ENCODE measurements at regions not wholly inside any gene's neighbourhood (a gene's known extent, or its start where the extent isn't known, plus 50 kb on each side); places are given as distances from the start of the nearest gene placed in this dataset.

DNA sequence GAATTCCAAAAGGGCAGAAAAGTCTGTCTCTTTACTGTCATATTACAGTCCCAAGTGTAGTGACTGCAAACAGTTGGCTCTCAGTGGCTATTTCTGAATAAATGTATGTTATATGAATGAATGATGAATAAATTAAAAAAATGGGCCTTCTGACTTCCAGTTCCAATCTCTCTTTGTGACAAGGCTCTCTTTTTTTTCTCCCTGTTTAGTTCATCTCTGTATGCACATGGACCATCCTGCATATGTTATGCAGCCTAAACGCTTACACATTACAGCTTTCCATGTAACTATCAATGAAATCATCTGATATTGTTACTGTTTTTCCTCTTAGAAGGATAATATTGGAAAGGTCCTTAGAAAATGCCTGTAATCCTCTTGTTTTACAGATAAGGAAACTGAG, 363.0 kb downstream of the NUF2 start:
- Mint-ChIP-seq H3K36me3 (no peaks in the 10 kb centered on the region), H3K27ac (no peak overlapping the region), H3K4me3 (no peak overlapping the region), H3K27me3 (no peaks in the 10 kb centered on the region), H3K4me1 (ENCODE audit: low read depth) (no peaks in the 10 kb centered on the region), H3K9me3 (peaks cover 8% of the 10 kb centered on the region)
- ChIA-PET POLR2A (no interaction called here), CTCF (no interaction called here)
- intact Hi-C loops (cut with micrococcal nuclease) = no loop called here
- DNase-seq = no peak

DNA sequence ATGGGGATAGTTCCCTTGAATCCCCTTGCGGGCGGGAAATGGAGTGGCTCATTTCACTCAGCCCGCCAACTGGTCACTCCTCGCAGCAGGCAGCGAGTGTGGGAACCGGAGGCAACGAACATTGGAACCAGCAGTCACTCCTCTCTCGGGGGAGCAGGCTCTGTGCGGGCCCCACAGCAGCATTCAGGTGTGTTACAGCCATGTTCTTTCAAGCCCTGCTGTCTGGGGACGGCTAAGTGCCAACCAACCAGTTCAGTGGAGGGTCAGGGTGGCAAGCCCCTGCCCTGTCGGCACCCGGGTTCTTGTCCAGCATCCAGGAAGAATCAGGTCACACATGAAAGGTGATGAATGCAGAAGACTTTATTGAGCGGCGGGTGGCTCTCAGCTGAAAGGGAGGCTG, 370.5 kb downstream of the NUF2 start:
- no peaks in the 10 kb centered on the region for H3K4me1 Mint-ChIP-seq (ENCODE audit: low read depth)
- no peak for DNase-seq
- no peaks in the 10 kb centered on the region for H3K27me3 Mint-ChIP-seq
- intact Hi-C loops (cut with micrococcal nuclease) = no loop called here
- CTCF ChIA-PET = no interaction called here
- H3K9me3 Mint-ChIP-seq = peaks cover 4% of the 10 kb centered on the region
- H3K27ac Mint-ChIP-seq = no peak overlapping the region
- no peaks in the 10 kb centered on the region for H3K36me3 Mint-ChIP-seq
- H3K4me3 Mint-ChIP-seq = no peak overlapping the region
- POLR2A ChIA-PET = no interaction called here

DNA sequence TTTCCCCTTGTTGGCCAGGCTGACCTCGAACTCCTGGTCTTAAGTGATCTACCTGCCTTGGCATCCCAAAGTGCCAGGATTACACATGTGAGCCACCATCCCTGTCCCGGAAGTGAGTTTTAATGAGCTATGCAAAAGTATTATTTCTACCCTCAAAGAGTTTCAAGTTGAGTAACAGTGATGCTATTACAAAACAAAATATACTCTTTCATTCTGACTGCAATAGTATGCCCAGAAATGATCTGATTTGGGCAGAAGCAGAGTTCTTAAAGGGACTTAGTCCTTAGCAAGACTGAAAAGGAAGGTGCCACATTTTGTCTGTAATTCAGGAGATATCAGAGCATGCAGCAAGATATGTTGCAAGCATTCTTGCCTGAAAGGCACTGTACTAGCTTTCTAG, 375.4 kb downstream of the NUF2 start:
- Mint-ChIP-seq H3K36me3 (no peaks in the 10 kb centered on the region), H3K9me3 (peaks cover 4% of the 10 kb centered on the region), H3K4me3 (no peak overlapping the region), H3K27ac (no peak overlapping the region), H3K27me3 (no peaks in the 10 kb centered on the region), H3K4me1 (ENCODE audit: low read depth) (no peaks in the 10 kb centered on the region)
- intact Hi-C loops (cut with micrococcal nuclease) = no loop called here
- POLR2A ChIA-PET = no interaction called here
- DNase-seq = no peak
- CTCF ChIA-PET = no interaction called here

DNA sequence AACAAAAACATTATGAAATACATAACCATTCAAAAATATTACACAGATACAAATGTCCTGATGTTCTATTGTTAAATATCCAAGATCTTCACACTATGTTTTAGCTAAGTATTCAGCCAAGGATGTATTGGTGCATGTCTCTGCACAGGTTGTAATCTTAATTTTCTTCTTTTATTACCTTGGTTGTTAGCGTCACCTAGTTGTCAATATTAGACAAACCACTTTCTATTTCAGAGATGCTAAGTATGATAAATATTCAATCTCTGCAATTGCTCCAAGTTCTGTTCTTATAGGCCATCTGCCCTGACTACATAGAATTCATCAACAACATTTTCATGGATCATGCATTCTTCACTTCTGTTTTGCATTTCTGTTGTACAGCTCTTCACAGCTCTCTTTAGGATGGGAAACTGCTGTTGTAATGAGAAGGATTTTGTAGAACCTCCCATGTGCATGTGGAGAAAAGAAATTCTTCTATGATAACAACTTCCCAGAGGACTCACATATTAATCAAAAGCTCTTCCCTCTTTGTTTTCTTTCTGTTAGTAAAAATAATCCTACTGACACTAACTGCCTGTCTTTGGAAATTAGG, 380.1 kb downstream of the NUF2 start:
- Mint-ChIP-seq H3K36me3 (no peaks in the 10 kb centered on the region), H3K4me1 (ENCODE audit: low read depth) (no peaks in the 10 kb centered on the region)

DNA sequence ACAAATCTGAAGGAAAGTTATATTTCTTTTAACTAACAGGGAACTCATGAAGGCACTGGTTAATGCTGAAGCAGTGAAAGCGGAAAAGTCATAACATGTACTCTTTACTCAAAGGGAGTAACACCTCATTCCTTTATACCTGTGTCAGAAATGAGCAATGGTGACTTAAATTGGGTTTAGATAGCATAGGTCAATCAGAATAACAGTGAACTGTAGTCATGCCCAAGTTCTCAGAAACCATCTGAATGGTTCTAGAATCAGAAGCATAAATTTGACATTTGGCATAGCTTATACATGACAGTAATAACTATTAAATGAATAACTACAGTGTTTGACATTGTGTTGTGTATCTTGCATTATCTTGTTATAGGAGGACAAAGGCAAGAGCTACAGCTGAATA, 382.0 kb downstream of the NUF2 start:
- H3K4me3 Mint-ChIP-seq = no peak overlapping the region
- no peak overlapping the region for H3K27ac Mint-ChIP-seq
- no peaks in the 10 kb centered on the region for H3K4me1 Mint-ChIP-seq (ENCODE audit: low read depth)
- intact Hi-C loops (cut with micrococcal nuclease) = no loop called here
- no peaks in the 10 kb centered on the region for H3K36me3 Mint-ChIP-seq
- ChIA-PET POLR2A (no interaction called here), CTCF (no interaction called here)
- no peaks in the 10 kb centered on the region for H3K27me3 Mint-ChIP-seq
- DNase-seq = no peak
- H3K9me3 Mint-ChIP-seq = peaks cover 4% of the 10 kb centered on the region

More for the DNA sequence above, 380.1 kb downstream of the NUF2 start:
- ChIA-PET POLR2A (no interaction called here), CTCF (no interaction called here)
- Mint-ChIP-seq H3K27me3 (no peaks in the 10 kb centered on the region), H3K9me3 (peaks cover 4% of the 10 kb centered on the region), H3K4me3 (no peak overlapping the region), H3K27ac (no peak overlapping the region)
- no peak for DNase-seq
- intact Hi-C loops (cut with micrococcal nuclease) = no loop called here

DNA sequence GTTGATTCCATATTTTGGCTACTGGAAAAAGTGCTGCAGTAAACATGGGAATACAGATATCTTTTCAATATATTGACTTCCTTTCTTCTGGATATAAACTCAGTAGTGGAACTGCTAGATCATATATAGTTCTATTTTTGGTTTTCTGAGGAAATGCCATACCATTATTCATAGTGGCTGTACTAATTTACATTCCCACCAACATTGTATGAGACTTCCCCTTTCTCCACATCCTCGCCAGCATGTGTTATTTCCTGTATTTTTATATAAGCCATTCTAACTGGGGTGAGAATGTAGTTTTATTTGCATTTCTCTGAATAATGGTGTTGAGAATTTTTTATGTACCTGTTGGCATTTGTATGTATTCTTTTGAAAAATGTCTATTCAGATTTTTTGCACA, 385.2 kb downstream of the NUF2 start:
- ChIA-PET POLR2A (no interaction called here), CTCF (interaction anchor here (0.7 kb wide), 1 partner anchor 449 kb away, joined by 3 read pairs; no protein-coding TSS in a partner anchor)
- DNase-seq = no peak
- Mint-ChIP-seq H3K36me3 (no peaks in the 10 kb centered on the region), H3K9me3 (peaks cover 7% of the 10 kb centered on the region), H3K27ac (no peak overlapping the region), H3K4me3 (no peak overlapping the region), H3K27me3 (no peaks in the 10 kb centered on the region), H3K4me1 (ENCODE audit: low read depth) (no peaks in the 10 kb centered on the region)
- intact Hi-C loops (cut with micrococcal nuclease) = no loop called here

DNA sequence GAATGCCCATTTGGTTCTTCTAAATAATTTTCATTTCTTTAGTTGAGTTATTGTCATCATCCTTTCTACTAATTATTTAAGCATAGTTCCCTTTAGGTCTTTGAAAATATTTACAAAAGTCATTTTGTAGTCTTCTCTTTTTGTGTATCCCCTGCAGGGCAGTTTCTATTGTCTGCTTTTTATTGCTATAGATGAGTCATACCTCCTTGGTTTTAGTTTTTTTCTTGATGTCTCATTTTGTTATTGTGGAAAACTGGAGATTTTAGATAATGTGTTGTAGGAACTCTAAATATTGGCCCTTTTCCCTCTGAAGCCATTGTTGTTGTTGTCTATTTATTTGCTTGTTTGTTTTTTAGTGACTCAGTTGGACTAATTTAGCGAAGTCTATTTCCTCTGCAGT, 387.9 kb downstream of the NUF2 start:
- H3K36me3 Mint-ChIP-seq = no peaks in the 10 kb centered on the region
- CTCF ChIA-PET = no interaction called here
- DNase-seq = no peak

DNA sequence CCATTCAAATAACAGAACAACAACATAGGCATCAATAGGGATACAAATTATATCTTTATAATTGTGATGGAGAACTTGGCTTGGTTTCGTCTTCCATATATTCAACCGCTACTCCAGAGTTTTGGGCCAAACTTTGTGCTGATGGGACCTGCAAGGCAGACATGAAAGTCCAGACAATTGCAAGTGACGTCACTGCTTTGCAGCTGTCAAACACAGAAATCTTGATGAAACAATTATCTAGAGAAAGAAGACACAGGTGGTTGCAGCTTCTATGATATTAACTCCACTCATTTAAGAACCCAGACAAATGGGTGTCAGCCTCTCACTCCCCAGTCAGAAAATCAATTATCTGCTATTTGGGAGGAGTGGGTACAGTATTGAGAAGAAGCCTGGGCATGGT, 390.6 kb downstream of the NUF2 start:
- H3K27ac Mint-ChIP-seq = no peak overlapping the region
- intact Hi-C loops (cut with micrococcal nuclease) = no loop called here
- no peak for DNase-seq
- CTCF ChIA-PET = no interaction called here
- no peak overlapping the region for H3K4me3 Mint-ChIP-seq
- no peaks in the 10 kb centered on the region for H3K4me1 Mint-ChIP-seq (ENCODE audit: low read depth)
- peaks cover 3% of the 10 kb centered on the region for H3K9me3 Mint-ChIP-seq
- no peaks in the 10 kb centered on the region for H3K27me3 Mint-ChIP-seq
- no peaks in the 10 kb centered on the region for H3K36me3 Mint-ChIP-seq
- POLR2A ChIA-PET = no interaction called here

More for the DNA sequence above, 387.9 kb downstream of the NUF2 start:
- intact Hi-C loops (cut with micrococcal nuclease) = no loop called here
- no peak overlapping the region for H3K4me3 Mint-ChIP-seq
- no peaks in the 10 kb centered on the region for H3K27me3 Mint-ChIP-seq
- H3K4me1 Mint-ChIP-seq (ENCODE audit: low read depth) = no peaks in the 10 kb centered on the region
- H3K9me3 Mint-ChIP-seq = peaks cover 7% of the 10 kb centered on the region
- H3K27ac Mint-ChIP-seq = no peak overlapping the region
- POLR2A ChIA-PET = no interaction called here

DNA sequence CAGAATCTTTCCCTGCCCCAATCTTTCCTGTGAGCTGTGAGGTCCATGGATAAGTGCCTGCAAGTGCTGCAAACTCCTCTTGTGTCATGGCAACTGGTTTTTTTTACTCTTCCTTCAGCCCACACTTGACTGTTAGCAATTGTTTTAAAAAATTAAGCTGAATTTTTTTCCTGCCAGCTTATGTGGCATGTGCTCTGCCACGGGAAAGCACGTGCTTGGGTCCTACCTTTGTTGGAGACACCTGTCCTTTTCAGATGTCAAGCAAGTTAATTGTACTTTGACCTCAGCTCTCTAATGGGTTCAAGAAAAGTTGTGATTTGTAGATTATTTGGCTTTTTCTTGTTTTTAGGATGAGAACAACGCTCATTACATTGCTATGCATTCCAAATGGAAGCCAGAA, 398.5 kb downstream of the NUF2 start:
- DNase-seq = no peak

DNA sequence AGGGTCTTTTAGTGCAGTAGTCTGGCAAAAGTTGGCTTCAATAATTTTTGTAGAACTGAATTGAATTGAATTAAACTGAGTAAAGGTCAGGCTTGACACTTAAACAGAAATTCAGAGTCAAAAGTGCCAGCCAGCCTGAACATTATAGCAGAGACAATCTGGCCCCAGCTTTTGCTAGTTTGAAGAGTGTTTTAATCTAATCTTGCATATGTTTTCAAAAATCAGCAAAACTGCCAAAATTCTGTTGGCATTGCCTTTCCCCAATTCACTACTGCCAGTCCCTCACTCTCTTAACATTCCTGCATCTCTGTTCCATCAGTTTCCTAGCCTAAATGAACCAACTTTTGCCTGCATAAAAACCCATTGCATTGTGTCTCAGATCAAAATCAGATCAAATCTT, 403.8 kb downstream of the NUF2 start:
- POLR2A ChIA-PET = no interaction called here
- Mint-ChIP-seq H3K4me3 (no peak overlapping the region), H3K4me1 (ENCODE audit: low read depth) (no peaks in the 10 kb centered on the region), H3K27ac (no peak overlapping the region), H3K9me3 (peaks cover 10% of the 10 kb centered on the region), H3K27me3 (no peaks in the 10 kb centered on the region), H3K36me3 (no peaks in the 10 kb centered on the region)
- intact Hi-C loops (cut with micrococcal nuclease) = no loop called here
- DNase-seq = no peak
- CTCF ChIA-PET = no interaction called here

More for the DNA sequence above, 398.5 kb downstream of the NUF2 start:
- CTCF ChIA-PET = no interaction called here
- peaks cover 28% of the 10 kb centered on the region for H3K9me3 Mint-ChIP-seq
- POLR2A ChIA-PET = no interaction called here
- no peak overlapping the region for H3K27ac Mint-ChIP-seq
- no peak overlapping the region for H3K4me3 Mint-ChIP-seq
- no peaks in the 10 kb centered on the region for H3K36me3 Mint-ChIP-seq
- no peaks in the 10 kb centered on the region for H3K4me1 Mint-ChIP-seq (ENCODE audit: low read depth)
- intact Hi-C loops (cut with micrococcal nuclease) = no loop called here
- H3K27me3 Mint-ChIP-seq = no peaks in the 10 kb centered on the region

DNA sequence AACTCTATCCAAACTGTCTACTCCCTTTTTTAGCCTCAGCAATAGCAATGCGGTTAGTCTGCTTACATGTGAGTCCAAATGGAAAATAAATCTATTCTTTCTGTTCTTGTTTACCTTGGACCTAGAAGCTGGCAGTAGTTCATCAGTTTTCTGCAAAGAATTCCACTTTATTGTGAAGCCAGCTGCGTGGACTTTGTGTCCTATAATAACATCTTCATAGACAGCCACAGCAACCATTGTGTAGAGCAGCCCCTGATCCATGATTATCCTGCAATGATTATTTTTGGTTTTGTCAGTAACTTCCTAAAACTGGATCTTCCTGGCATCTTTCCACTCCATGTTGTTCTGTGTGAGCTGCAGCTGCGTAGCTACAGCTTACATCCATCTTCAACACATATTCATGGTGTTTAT, 408.7 kb downstream of the NUF2 start:
- Mint-ChIP-seq H3K27me3 (no peaks in the 10 kb centered on the region), H3K9me3 (peaks cover 9% of the 10 kb centered on the region), H3K36me3 (no peaks in the 10 kb centered on the region), H3K4me1 (ENCODE audit: low read depth) (no peaks in the 10 kb centered on the region), H3K4me3 (no peak overlapping the region), H3K27ac (no peak overlapping the region)
- ChIA-PET POLR2A (no interaction called here), CTCF (no interaction called here)
- DNase-seq = no peak
- intact Hi-C loops (cut with micrococcal nuclease) = no loop called here

DNA sequence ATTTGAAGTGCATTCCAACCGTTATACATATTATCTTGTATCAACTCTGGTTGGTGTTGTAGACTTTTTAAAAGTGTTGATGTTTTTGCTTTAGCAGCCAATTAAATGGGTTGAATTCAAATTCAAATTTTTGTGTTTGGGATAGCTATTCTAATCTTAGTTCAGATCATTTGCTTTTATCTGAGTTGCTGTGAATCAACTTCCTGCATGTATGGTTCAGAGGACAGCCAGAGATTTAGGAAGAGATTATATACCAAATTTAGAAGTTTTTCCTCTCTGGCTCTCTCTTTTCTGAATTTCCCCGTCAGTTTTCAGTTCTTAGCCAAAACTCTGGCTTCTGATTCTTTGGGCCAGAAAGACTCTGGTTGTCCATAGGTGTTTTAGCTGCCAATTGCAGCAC, 415.5 kb downstream of the NUF2 start:
- CTCF ChIA-PET = no interaction called here
- intact Hi-C loops (cut with micrococcal nuclease) = no loop called here

DNA sequence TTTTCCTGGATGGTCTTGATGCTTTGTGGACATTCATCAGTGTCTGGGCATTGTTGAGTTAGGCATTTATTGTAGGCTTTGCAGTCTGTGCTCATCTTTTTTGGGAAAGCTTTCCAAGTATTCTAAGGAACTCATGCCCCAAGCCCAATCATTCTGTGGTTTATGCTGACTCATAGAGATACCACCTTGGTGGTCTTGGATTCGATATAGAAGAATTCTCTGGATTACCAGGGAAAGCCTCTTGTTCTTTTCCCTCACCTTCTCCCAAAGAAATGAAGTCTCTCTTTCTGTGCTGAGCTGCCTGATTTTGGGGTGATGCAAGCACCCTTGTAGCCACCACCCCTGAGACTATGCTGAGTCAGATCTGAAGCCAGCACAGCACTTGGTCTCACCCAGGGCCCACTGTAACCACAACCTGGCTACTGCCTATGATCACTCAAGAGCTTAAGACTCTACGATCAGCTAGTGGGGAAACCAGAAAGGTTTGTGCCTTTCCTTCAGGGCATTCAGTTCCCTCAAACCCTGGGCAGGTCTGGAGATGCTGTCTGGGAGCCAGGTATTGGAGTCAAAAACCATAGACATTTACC, 422.6 kb downstream of the NUF2 start:
- no peaks in the 10 kb centered on the region for H3K36me3 Mint-ChIP-seq
- no peak overlapping the region for H3K27ac Mint-ChIP-seq
- POLR2A ChIA-PET = no interaction called here
- intact Hi-C loops (cut with micrococcal nuclease) = no loop called here
- peaks cover 25% of the 10 kb centered on the region for H3K9me3 Mint-ChIP-seq
- DNase-seq = no peak
- no peaks in the 10 kb centered on the region for H3K27me3 Mint-ChIP-seq
- no peaks in the 10 kb centered on the region for H3K4me1 Mint-ChIP-seq (ENCODE audit: low read depth)
- CTCF ChIA-PET = no interaction called here
- H3K4me3 Mint-ChIP-seq = no peak overlapping the region

More for the DNA sequence above, 415.5 kb downstream of the NUF2 start:
- H3K27me3 Mint-ChIP-seq = no peaks in the 10 kb centered on the region
- POLR2A ChIA-PET = no interaction called here
- no peak for DNase-seq
- no peak overlapping the region for H3K4me3 Mint-ChIP-seq
- H3K27ac Mint-ChIP-seq = no peak overlapping the region
- H3K36me3 Mint-ChIP-seq = no peaks in the 10 kb centered on the region
- H3K9me3 Mint-ChIP-seq = peaks cover 9% of the 10 kb centered on the region
- H3K4me1 Mint-ChIP-seq (ENCODE audit: low read depth) = no peaks in the 10 kb centered on the region

Measured in activated CD4-positive, alpha-beta memory T cell treated with anti-CD3 and anti-CD28 coated beads for 36 hours (primary cell).